ENCODE measurements at regions not wholly inside any gene's neighbourhood (a gene's known extent, or its start where the extent isn't known, plus 50 kb on each side); places are given as distances from the start of the nearest gene placed in this dataset.

- Histone ChIP-seq H3K4me1 (ENCODE audit: control insufficient read depth, insufficient read depth, low read length) (no peaks in the 10 kb centered on the region), H3K4me3 (ENCODE audit: low read length) (no peak overlapping the region), H3K9me3 (replicated peaks; ENCODE audit: control insufficient read depth, low read depth, low read length) (no peaks in the 10 kb centered on the region), H3K27me3 (ENCODE audit: control insufficient read depth, insufficient read depth, low read length) (no peaks in the 10 kb centered on the region), H3K27ac (ENCODE audit: low read length) (no peak overlapping the region), H3K36me3 (ENCODE audit: control insufficient read depth, insufficient read depth, low read length) (no peaks in the 10 kb centered on the region)
- no peak for DNase-seq
Measured at GRCh38 chr6:53974941-53975340, 136.3 kb upstream of the MLIP start.

- DNase-seq: no peak
- Histone ChIP-seq H3K9me3 (replicated peaks; ENCODE audit: control insufficient read depth, low read depth, low read length) (no peaks in the 10 kb centered on the region), H3K27me3 (ENCODE audit: control insufficient read depth, insufficient read depth, low read length) (no peaks in the 10 kb centered on the region), H3K36me3 (ENCODE audit: control insufficient read depth, insufficient read depth, low read length) (no peaks in the 10 kb centered on the region), H3K4me3 (ENCODE audit: low read length) (no peak overlapping the region), H3K27ac (ENCODE audit: low read length) (no peak overlapping the region), H3K4me1 (ENCODE audit: control insufficient read depth, insufficient read depth, low read length) (no peaks in the 10 kb centered on the region)
- no CpG with 5 or more reads among the region's 3 CpGs for WGBS (ENCODE audit: insufficient coverage)
Measured at GRCh38 chr6:53975941-53976615, 135.2 kb upstream of the MLIP start.

GRCh38 chr6:53977551-53977950, 133.7 kb upstream of the MLIP start:
- Histone ChIP-seq H3K36me3 (ENCODE audit: control insufficient read depth, insufficient read depth, low read length) (no peaks in the 10 kb centered on the region), H3K27me3 (ENCODE audit: control insufficient read depth, insufficient read depth, low read length) (no peaks in the 10 kb centered on the region), H3K4me1 (ENCODE audit: control insufficient read depth, insufficient read depth, low read length) (no peaks in the 10 kb centered on the region), H3K27ac (ENCODE audit: low read length) (no peak overlapping the region), H3K9me3 (replicated peaks; ENCODE audit: control insufficient read depth, low read depth, low read length) (no peaks in the 10 kb centered on the region), H3K4me3 (ENCODE audit: low read length) (no peak overlapping the region)
- no peak for DNase-seq
- no CpG with 5 or more reads among the region's 1 CpG for WGBS (ENCODE audit: insufficient coverage)

GRCh38 chr6:53979468-53980067, 131.7 kb upstream of the MLIP start:
- Histone ChIP-seq H3K4me1 (ENCODE audit: control insufficient read depth, insufficient read depth, low read length) (no peaks in the 10 kb centered on the region), H3K27ac (ENCODE audit: low read length) (no peak overlapping the region), H3K9me3 (replicated peaks; ENCODE audit: control insufficient read depth, low read depth, low read length) (no peaks in the 10 kb centered on the region), H3K36me3 (ENCODE audit: control insufficient read depth, insufficient read depth, low read length) (no peaks in the 10 kb centered on the region), H3K4me3 (ENCODE audit: low read length) (no peak overlapping the region), H3K27me3 (ENCODE audit: control insufficient read depth, insufficient read depth, low read length) (no peaks in the 10 kb centered on the region)
- peak; percentile 51 for DNase-seq

GRCh38 chr6:53982366-53983050, 128.7 kb upstream of the MLIP start:
- WGBS (ENCODE audit: insufficient coverage): no CpG with 5 or more reads among the region's 4 CpGs
- Histone ChIP-seq H3K27me3 (ENCODE audit: control insufficient read depth, insufficient read depth, low read length) (no peaks in the 10 kb centered on the region), H3K4me1 (ENCODE audit: control insufficient read depth, insufficient read depth, low read length) (peaks cover 8% of the 10 kb centered on the region), H3K9me3 (replicated peaks; ENCODE audit: control insufficient read depth, low read depth, low read length) (no peaks in the 10 kb centered on the region), H3K36me3 (ENCODE audit: control insufficient read depth, insufficient read depth, low read length) (no peaks in the 10 kb centered on the region), H3K4me3 (ENCODE audit: low read length) (no peak overlapping the region), H3K27ac (ENCODE audit: low read length) (no peak overlapping the region)
- no peak for DNase-seq

GRCh38 chr6:53983301-53983700, 127.9 kb upstream of the MLIP start:
- Histone ChIP-seq H3K36me3 (ENCODE audit: control insufficient read depth, insufficient read depth, low read length) (no peaks in the 10 kb centered on the region), H3K9me3 (replicated peaks; ENCODE audit: control insufficient read depth, low read depth, low read length) (no peaks in the 10 kb centered on the region), H3K27me3 (ENCODE audit: control insufficient read depth, insufficient read depth, low read length) (no peaks in the 10 kb centered on the region), H3K27ac (ENCODE audit: low read length) (no peak overlapping the region), H3K4me1 (ENCODE audit: control insufficient read depth, insufficient read depth, low read length) (peaks cover 10% of the 10 kb centered on the region), H3K4me3 (ENCODE audit: low read length) (no peak overlapping the region)
- DNase-seq: no peak
- no CpG with 5 or more reads among the region's 1 CpG for WGBS (ENCODE audit: insufficient coverage)

GRCh38 chr6:53984163-53984562, 127.1 kb upstream of the MLIP start:
- Histone ChIP-seq H3K27me3 (ENCODE audit: control insufficient read depth, insufficient read depth, low read length) (no peaks in the 10 kb centered on the region), H3K4me3 (ENCODE audit: low read length) (no peak overlapping the region), H3K27ac (ENCODE audit: low read length) (no peak overlapping the region), H3K4me1 (ENCODE audit: control insufficient read depth, insufficient read depth, low read length) (peaks cover 10% of the 10 kb centered on the region), H3K9me3 (replicated peaks; ENCODE audit: control insufficient read depth, low read depth, low read length) (no peaks in the 10 kb centered on the region), H3K36me3 (ENCODE audit: control insufficient read depth, insufficient read depth, low read length) (no peaks in the 10 kb centered on the region)
- no peak for DNase-seq
- no CpG with 5 or more reads among the region's 2 CpGs for WGBS (ENCODE audit: insufficient coverage)

GRCh38 chr6:53984581-53984980, 126.7 kb upstream of the MLIP start:
- H3K4me1 ChIP-seq (ENCODE audit: control insufficient read depth, insufficient read depth, low read length): peaks cover 10% of the 10 kb centered on the region
- no peak overlapping the region for H3K27ac ChIP-seq (ENCODE audit: low read length)
- no CpG with 5 or more reads among the region's 3 CpGs for WGBS (ENCODE audit: insufficient coverage)
- no peaks in the 10 kb centered on the region for H3K36me3 ChIP-seq (ENCODE audit: control insufficient read depth, insufficient read depth, low read length)
- no peaks in the 10 kb centered on the region for H3K27me3 ChIP-seq (ENCODE audit: control insufficient read depth, insufficient read depth, low read length)
- no peak overlapping the region for H3K4me3 ChIP-seq (ENCODE audit: low read length)
- DNase-seq: no peak
- H3K9me3 ChIP-seq (replicated peaks; ENCODE audit: control insufficient read depth, low read depth, low read length): no peaks in the 10 kb centered on the region

GRCh38 chr6:53985366-53985765, 125.9 kb upstream of the MLIP start:
- no peak for DNase-seq
- Histone ChIP-seq H3K4me3 (ENCODE audit: low read length) (no peak overlapping the region), H3K27me3 (ENCODE audit: control insufficient read depth, insufficient read depth, low read length) (no peaks in the 10 kb centered on the region), H3K4me1 (ENCODE audit: control insufficient read depth, insufficient read depth, low read length) (peaks cover 10% of the 10 kb centered on the region), H3K9me3 (replicated peaks; ENCODE audit: control insufficient read depth, low read depth, low read length) (no peaks in the 10 kb centered on the region), H3K36me3 (ENCODE audit: control insufficient read depth, insufficient read depth, low read length) (no peaks in the 10 kb centered on the region), H3K27ac (ENCODE audit: low read length) (no peak overlapping the region)
- WGBS (ENCODE audit: insufficient coverage): no CpG with 5 or more reads among the region's 1 CpG

GRCh38 chr6:53986165-53986720, 125.0 kb upstream of the MLIP start:
- no peak overlapping the region for H3K4me3 ChIP-seq (ENCODE audit: low read length)
- H3K36me3 ChIP-seq (ENCODE audit: control insufficient read depth, insufficient read depth, low read length): no peaks in the 10 kb centered on the region
- peak overlapping the region; percentile 66 for H3K27ac ChIP-seq (ENCODE audit: low read length)
- peaks cover 10% of the 10 kb centered on the region for H3K4me1 ChIP-seq (ENCODE audit: control insufficient read depth, insufficient read depth, low read length)
- peak; percentile 85 for DNase-seq
- H3K9me3 ChIP-seq (replicated peaks; ENCODE audit: control insufficient read depth, low read depth, low read length): no peaks in the 10 kb centered on the region
- no peaks in the 10 kb centered on the region for H3K27me3 ChIP-seq (ENCODE audit: control insufficient read depth, insufficient read depth, low read length)
- no CpG with 5 or more reads among the region's 3 CpGs for WGBS (ENCODE audit: insufficient coverage)
